ENCODE measurements at regions not wholly inside any gene's neighbourhood (a gene's known extent, or its start where the extent isn't known, plus 50 kb on each side); places are given as distances from the start of the nearest gene placed in this dataset.
A peak's percentile ranks its signal among the peaks of the same experiment; 100 is the strongest.

- DNase-seq (ENCODE audit: low read depth) = no peak
Observed at GRCh38 chrX:145630806-145631435, 186.7 kb upstream of the SLITRK2 start.

GRCh38 chrX:145631461-145631951, 186.1 kb upstream of the SLITRK2 start:
- no peak for DNase-seq (ENCODE audit: low read depth)

GRCh38 chrX:145654486-145654885, 163.1 kb upstream of the SLITRK2 start:
- DNase-seq (ENCODE audit: low read depth) = no peak

- no peak for DNase-seq (ENCODE audit: low read depth)
Observed at GRCh38 chrX:145673841-145674240, 143.8 kb upstream of the SLITRK2 start.

GRCh38 chrX:145677109-145677817, 140.4 kb upstream of the SLITRK2 start:
- no peak for DNase-seq (ENCODE audit: low read depth)

GRCh38 chrX:145682518-145683298, 134.9 kb upstream of the SLITRK2 start:
- no peak for DNase-seq (ENCODE audit: low read depth)

- no peak for DNase-seq (ENCODE audit: low read depth)
Observed at GRCh38 chrX:145687146-145687545, 130.5 kb upstream of the SLITRK2 start.

- no peak for DNase-seq (ENCODE audit: low read depth)
Observed at GRCh38 chrX:145687707-145688106, 129.9 kb upstream of the SLITRK2 start.

- no peak for DNase-seq (ENCODE audit: low read depth)
Observed at GRCh38 chrX:145694048-145694447, 123.6 kb upstream of the SLITRK2 start.

- DNase-seq (ENCODE audit: low read depth) = no peak
Observed at GRCh38 chrX:145715641-145716138, 101.9 kb upstream of the SLITRK2 start.

- no peak for DNase-seq (ENCODE audit: low read depth)
Observed at GRCh38 chrX:145716226-145716625, 101.4 kb upstream of the SLITRK2 start.

GRCh38 chrX:145727476-145727875, 90.2 kb upstream of the SLITRK2 start:
- no peak for DNase-seq (ENCODE audit: low read depth)

GRCh38 chrX:145729635-145730034, 88.0 kb upstream of the SLITRK2 start:
- peak; percentile 20 for DNase-seq (ENCODE audit: low read depth)

- no peak for DNase-seq (ENCODE audit: low read depth)
Observed at GRCh38 chrX:145735036-145735435, 82.6 kb upstream of the SLITRK2 start.

GRCh38 chrX:145751943-145752342, 65.7 kb upstream of the SLITRK2 start:
- no peak for DNase-seq (ENCODE audit: low read depth)

Data from fibroblast of the conjunctiva (primary cell).